Mammary epithelial cell (primary cell): ENCODE measurements at regions not wholly inside any gene's neighbourhood (a gene's known extent, or its start where the extent isn't known, plus 50 kb on each side); places are given as distances from the start of the nearest gene placed in this dataset.

Source experiments
- EZH2 ChIP-seq: IDR thresholded peaks from 2 replicates; pipeline ENCODE4 v1.6.1; 2012; ENCODE audit warnings: low read length, inconsistent platforms, borderline replicate concordance
- TF ChIP-seq, protein P1 (sequence below), 2 donors: IDR thresholded peaks in 1 of 2; conservative IDR thresholded peaks in 1 of 2; 2 replicates each; pipeline ENCODE4 v1.5.1; 2011 to 2012; ENCODE audit warnings: inconsistent platforms in 2 of 2, low read length in 2 of 2, mild to moderate bottlenecking in 2 of 2, control low read depth in 1 of 2, low read depth in 1 of 2; ENCODE audit not compliant: insufficient read depth in 1 of 2; ENCODE audit errors: extremely low read depth in 1 of 2

GRCh38 chr14:37723515-37723914 is 128.1 kb downstream of the TTC6 start:
- TF ChIP-seq, protein P1, sequence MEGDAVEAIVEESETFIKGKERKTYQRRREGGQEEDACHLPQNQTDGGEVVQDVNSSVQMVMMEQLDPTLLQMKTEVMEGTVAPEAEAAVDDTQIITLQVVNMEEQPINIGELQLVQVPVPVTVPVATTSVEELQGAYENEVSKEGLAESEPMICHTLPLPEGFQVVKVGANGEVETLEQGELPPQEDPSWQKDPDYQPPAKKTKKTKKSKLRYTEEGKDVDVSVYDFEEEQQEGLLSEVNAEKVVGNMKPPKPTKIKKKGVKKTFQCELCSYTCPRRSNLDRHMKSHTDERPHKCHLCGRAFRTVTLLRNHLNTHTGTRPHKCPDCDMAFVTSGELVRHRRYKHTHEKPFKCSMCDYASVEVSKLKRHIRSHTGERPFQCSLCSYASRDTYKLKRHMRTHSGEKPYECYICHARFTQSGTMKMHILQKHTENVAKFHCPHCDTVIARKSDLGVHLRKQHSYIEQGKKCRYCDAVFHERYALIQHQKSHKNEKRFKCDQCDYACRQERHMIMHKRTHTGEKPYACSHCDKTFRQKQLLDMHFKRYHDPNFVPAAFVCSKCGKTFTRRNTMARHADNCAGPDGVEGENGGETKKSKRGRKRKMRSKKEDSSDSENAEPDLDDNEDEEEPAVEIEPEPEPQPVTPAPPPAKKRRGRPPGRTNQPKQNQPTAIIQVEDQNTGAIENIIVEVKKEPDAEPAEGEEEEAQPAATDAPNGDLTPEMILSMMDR (conservative IDR thresholded peaks at IDR 0.05 in 1 of 2, IDR thresholded peaks at IDR 0.05 in 1 of 2; ENCODE audit: extremely low read depth in 1 of 2, insufficient read depth in 1 of 2, low read depth in 1 of 2, low read length in 2 of 2) = no peak
- TF ChIP-seq EZH2 = no peak
